ENCODE measurements at regions not wholly inside any gene's neighbourhood (a gene's known extent, or its start where the extent isn't known, plus 50 kb on each side); places are given as distances from the start of the nearest gene placed in this dataset.

GRCh38 chr3:55283441-55283925, 203.6 kb downstream of the WNT5A start:
- no peaks in the 10 kb centered on the region for H3K27me3 ChIP-seq
- no peak for DNase-seq (ENCODE audit: low spot score)
- no peak for TF ChIP-seq CTCF (IDR thresholded peaks at IDR 0.05)
- H3K36me3 ChIP-seq, result no peaks in the 10 kb centered on the region
- H3K4me1 ChIP-seq, result no peaks in the 10 kb centered on the region
- H3K9me3 ChIP-seq, result no peaks in the 10 kb centered on the region
- no peak overlapping the region for H3K4me3 ChIP-seq
- H3K27ac ChIP-seq, result no peak overlapping the region

GRCh38 chr3:55282994-55283393, 204.1 kb downstream of the WNT5A start:
- TF ChIP-seq CTCF (IDR thresholded peaks at IDR 0.05), result no peak
- no peak for DNase-seq (ENCODE audit: low spot score)
- no peaks in the 10 kb centered on the region for H3K4me1 ChIP-seq
- H3K36me3 ChIP-seq, result no peaks in the 10 kb centered on the region
- H3K27ac ChIP-seq, result no peak overlapping the region
- H3K4me3 ChIP-seq, result no peak overlapping the region
- no peaks in the 10 kb centered on the region for H3K9me3 ChIP-seq
- no peaks in the 10 kb centered on the region for H3K27me3 ChIP-seq

- Histone ChIP-seq H3K4me3 (no peak overlapping the region), H3K27ac (no peak overlapping the region), H3K36me3 (no peaks in the 10 kb centered on the region), H3K9me3 (no peaks in the 10 kb centered on the region), H3K4me1 (no peaks in the 10 kb centered on the region), H3K27me3 (no peaks in the 10 kb centered on the region)
- TF ChIP-seq CTCF (IDR thresholded peaks at IDR 0.05), result no peak
- DNase-seq (ENCODE audit: low spot score), result no peak
These were observed 215.0 kb downstream of the WNT5A start for GRCh38 chr3:55272031-55272645.

GRCh38 chr3:55271549-55271948, 215.6 kb downstream of the WNT5A start:
- Histone ChIP-seq H3K27ac (no peak overlapping the region), H3K9me3 (no peaks in the 10 kb centered on the region), H3K36me3 (no peaks in the 10 kb centered on the region), H3K27me3 (no peaks in the 10 kb centered on the region), H3K4me3 (no peak overlapping the region), H3K4me1 (no peaks in the 10 kb centered on the region)
- no peak for DNase-seq (ENCODE audit: low spot score)
- TF ChIP-seq CTCF (IDR thresholded peaks at IDR 0.05), result no peak

GRCh38 chr3:55270976-55271375, 216.1 kb downstream of the WNT5A start:
- Histone ChIP-seq H3K9me3 (no peaks in the 10 kb centered on the region), H3K27me3 (no peaks in the 10 kb centered on the region), H3K27ac (no peak overlapping the region), H3K36me3 (no peaks in the 10 kb centered on the region), H3K4me1 (no peaks in the 10 kb centered on the region), H3K4me3 (no peak overlapping the region)
- no peak for TF ChIP-seq CTCF (IDR thresholded peaks at IDR 0.05)
- DNase-seq (ENCODE audit: low spot score), result no peak

GRCh38 chr3:55269636-55270035, 217.5 kb downstream of the WNT5A start:
- Histone ChIP-seq H3K9me3 (no peaks in the 10 kb centered on the region), H3K36me3 (no peaks in the 10 kb centered on the region), H3K4me1 (no peaks in the 10 kb centered on the region), H3K27ac (no peak overlapping the region), H3K4me3 (no peak overlapping the region), H3K27me3 (no peaks in the 10 kb centered on the region)
- no peak for DNase-seq (ENCODE audit: low spot score)
- TF ChIP-seq CTCF (IDR thresholded peaks at IDR 0.05), result no peak

All from right atrium auricular region (tissue), 2 donors.